T-helper 17 cell (primary cell): ENCODE measurements at regions not wholly inside any gene's neighbourhood (a gene's known extent, or its start where the extent isn't known, plus 50 kb on each side); places are given as distances from the start of the nearest gene placed in this dataset.

Experiments used
- ATAC-seq: fragments of 150-1000 bp; cut with Tn5 transposase; 2 replicates; pipeline ENCODE4 v1.10.0; 2021; ENCODE audit warnings: mild to moderate bottlenecking, moderate library complexity
- DNase-seq, 3 donors: peaks; one replicate each; pipeline versions ENCODE4 v3.0.0 to v3.0.0-alpha.2; 2020 to 2021
- H3K9me3 ChIP-seq: one replicate; pipeline ENCODE4 v1.7.0; 2013; ENCODE audit warnings: low read length, mild to moderate bottlenecking; ENCODE audit not compliant: control insufficient read depth, poor library complexity, severe bottlenecking
- H3K27ac Mint-ChIP-seq: one replicate; pipeline ENCODE4 v1.8.0; 2022; ENCODE audit warnings: mild to moderate bottlenecking, moderate library complexity, mixed read lengths
- H3K27me3 Mint-ChIP-seq: one replicate; pipeline ENCODE4 v1.8.0; 2022; ENCODE audit warnings: mixed read lengths
- H3K36me3 Mint-ChIP-seq: one replicate; pipeline ENCODE4 v1.8.0; 2022; ENCODE audit warnings: low read depth, mixed read lengths
- H3K4me1 Mint-ChIP-seq: one replicate; pipeline ENCODE4 v1.8.0; 2022; ENCODE audit warnings: mild to moderate bottlenecking, mixed read lengths
- H3K4me3 Mint-ChIP-seq: one replicate; pipeline ENCODE4 v1.8.0; 2022; ENCODE audit warnings: mild to moderate bottlenecking, moderate library complexity, mixed read lengths

GRCh38 chr1:238830036-238830611 lies 556.2 kb upstream of the CHRM3 start:
- no peak for ATAC-seq
- no peak overlapping the region for H3K4me3 Mint-ChIP-seq
- H3K4me1 Mint-ChIP-seq, result no peaks in the 10 kb centered on the region
- H3K36me3 Mint-ChIP-seq, result no peaks in the 10 kb centered on the region
- peaks cover 2% of the 10 kb centered on the region for H3K9me3 ChIP-seq
- no peaks in the 10 kb centered on the region for H3K27me3 Mint-ChIP-seq
- H3K27ac Mint-ChIP-seq, result no peak overlapping the region
- DNase-seq, result no peak

- no peak for ATAC-seq
- DNase-seq, result no peak
- Mint-ChIP-seq H3K4me1 (no peaks in the 10 kb centered on the region), H3K4me3 (no peak overlapping the region), H3K36me3 (no peaks in the 10 kb centered on the region), H3K27me3 (no peaks in the 10 kb centered on the region), H3K27ac (no peak overlapping the region)
- peaks cover 2% of the 10 kb centered on the region for H3K9me3 ChIP-seq
These were observed 559.5 kb upstream of the CHRM3 start for GRCh38 chr1:238826891-238827290.

GRCh38 chr1:238823416-238823815 lies 563.0 kb upstream of the CHRM3 start:
- Mint-ChIP-seq H3K4me1 (no peaks in the 10 kb centered on the region), H3K36me3 (no peaks in the 10 kb centered on the region), H3K27me3 (no peaks in the 10 kb centered on the region), H3K27ac (no peak overlapping the region), H3K4me3 (no peak overlapping the region)
- DNase-seq, result no peak
- no peaks in the 10 kb centered on the region for H3K9me3 ChIP-seq
- ATAC-seq, result no peak

GRCh38 chr1:238811211-238811879 lies 575.0 kb upstream of the CHRM3 start:
- no peaks in the 10 kb centered on the region for H3K4me1 Mint-ChIP-seq
- H3K4me3 Mint-ChIP-seq, result no peak overlapping the region
- ATAC-seq (no peak), DNase-seq (no peak)
- H3K27me3 Mint-ChIP-seq, result no peaks in the 10 kb centered on the region
- no peak overlapping the region for H3K27ac Mint-ChIP-seq
- no peaks in the 10 kb centered on the region for H3K36me3 Mint-ChIP-seq
- H3K9me3 ChIP-seq, result no peaks in the 10 kb centered on the region

- Mint-ChIP-seq H3K4me1 (no peaks in the 10 kb centered on the region), H3K36me3 (no peaks in the 10 kb centered on the region), H3K4me3 (no peak overlapping the region), H3K27ac (no peak overlapping the region), H3K27me3 (no peaks in the 10 kb centered on the region)
- no peaks in the 10 kb centered on the region for H3K9me3 ChIP-seq
- DNase-seq (no peak), ATAC-seq (no peak)
These were observed 595.5 kb upstream of the CHRM3 start for GRCh38 chr1:238790882-238791281.

DNA sequence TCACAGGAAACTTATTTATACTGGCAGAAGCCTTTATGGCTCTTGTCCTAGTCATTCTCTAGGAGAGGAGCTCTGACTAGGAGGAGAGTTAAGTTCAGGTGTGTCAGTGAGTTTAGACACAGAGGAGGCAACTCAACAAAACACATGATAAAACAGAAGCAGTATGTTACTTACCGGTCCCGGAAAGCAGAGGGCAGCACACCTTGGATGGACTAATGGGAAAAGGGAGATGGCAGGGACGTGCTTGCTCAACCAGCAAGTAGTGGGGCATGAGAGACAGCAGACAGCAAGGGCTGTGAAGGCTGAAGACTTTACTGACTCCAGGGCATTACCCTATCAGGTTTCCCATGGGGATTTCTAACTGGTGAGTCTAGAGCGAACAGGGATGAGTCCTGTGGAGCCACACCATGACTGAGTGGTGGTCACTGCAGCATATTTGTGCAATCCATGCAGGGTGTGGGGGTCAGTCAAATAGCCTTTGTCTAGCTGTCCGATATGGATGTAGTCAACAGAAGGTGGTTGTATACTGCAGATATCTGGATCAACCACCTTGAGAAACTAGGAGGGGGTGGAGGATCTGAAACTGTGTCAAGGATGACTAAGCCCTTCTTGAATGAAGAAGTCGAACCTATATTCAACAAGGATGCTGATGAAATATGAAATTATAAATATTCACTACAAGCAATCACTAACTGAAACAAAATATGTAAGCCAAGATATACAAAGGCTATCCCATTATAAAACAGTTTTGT lies 596.3 kb upstream of the CHRM3 start:
- ATAC-seq, result no peak
- Mint-ChIP-seq H3K36me3 (no peaks in the 10 kb centered on the region), H3K4me3 (no peak overlapping the region), H3K27me3 (no peaks in the 10 kb centered on the region), H3K4me1 (no peaks in the 10 kb centered on the region), H3K27ac (no peak overlapping the region)
- H3K9me3 ChIP-seq, result no peaks in the 10 kb centered on the region
- DNase-seq, result no peak

DNA sequence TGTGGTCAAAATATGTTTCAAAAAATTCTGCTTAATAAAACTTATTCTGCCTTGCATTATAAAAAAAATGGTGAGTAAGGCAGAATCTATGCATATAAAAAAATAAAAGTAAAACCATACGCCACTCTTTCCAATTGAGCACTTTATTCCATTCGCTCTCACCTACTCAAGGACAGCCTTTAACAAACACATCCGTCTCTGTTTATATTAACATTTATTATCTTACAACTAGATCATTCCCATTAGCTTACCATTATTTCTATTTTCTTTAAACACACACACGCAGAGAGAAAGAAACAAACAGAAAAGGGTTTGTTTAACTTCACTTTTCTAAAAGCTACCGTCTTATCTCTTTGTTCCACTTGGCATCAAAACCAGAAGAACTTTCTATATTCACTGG lies 598.9 kb upstream of the CHRM3 start:
- no peaks in the 10 kb centered on the region for H3K9me3 ChIP-seq
- no peak overlapping the region for H3K27ac Mint-ChIP-seq
- H3K27me3 Mint-ChIP-seq, result no peaks in the 10 kb centered on the region
- H3K36me3 Mint-ChIP-seq, result no peaks in the 10 kb centered on the region
- ATAC-seq, result no peak
- no peak for DNase-seq
- no peak overlapping the region for H3K4me3 Mint-ChIP-seq
- no peaks in the 10 kb centered on the region for H3K4me1 Mint-ChIP-seq

- no peaks in the 10 kb centered on the region for H3K27me3 Mint-ChIP-seq
- H3K4me3 Mint-ChIP-seq, result no peak overlapping the region
- ATAC-seq (no peak), DNase-seq (no peak)
- no peaks in the 10 kb centered on the region for H3K4me1 Mint-ChIP-seq
- no peak overlapping the region for H3K27ac Mint-ChIP-seq
- no peaks in the 10 kb centered on the region for H3K36me3 Mint-ChIP-seq
- H3K9me3 ChIP-seq, result peaks cover 6% of the 10 kb centered on the region
These were observed 602.7 kb upstream of the CHRM3 start for GRCh38 chr1:238783633-238784032.

DNA sequence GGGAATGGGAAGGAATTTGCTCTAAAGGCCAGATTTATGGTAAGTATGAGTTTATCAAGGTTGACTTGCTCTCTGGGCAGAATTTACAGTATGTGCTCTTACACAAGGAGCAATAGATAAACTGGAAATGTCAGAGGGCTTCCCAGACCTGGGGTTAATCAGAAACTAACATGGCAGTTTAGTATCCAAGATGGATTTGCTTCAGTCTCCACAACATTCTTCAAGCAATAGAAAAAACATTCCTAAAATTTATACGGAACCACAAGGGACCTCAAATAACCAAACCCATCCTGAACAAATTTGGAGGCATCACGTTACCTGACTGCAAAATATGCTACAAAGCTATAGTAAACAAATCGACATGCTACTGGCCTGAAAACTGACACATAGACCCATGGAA lies 606.7 kb upstream of the CHRM3 start:
- Mint-ChIP-seq H3K4me1 (no peaks in the 10 kb centered on the region), H3K36me3 (no peaks in the 10 kb centered on the region), H3K27ac (no peak overlapping the region), H3K27me3 (no peaks in the 10 kb centered on the region), H3K4me3 (no peak overlapping the region)
- DNase-seq (no peak), ATAC-seq (no peak)
- peaks cover 6% of the 10 kb centered on the region for H3K9me3 ChIP-seq

DNA sequence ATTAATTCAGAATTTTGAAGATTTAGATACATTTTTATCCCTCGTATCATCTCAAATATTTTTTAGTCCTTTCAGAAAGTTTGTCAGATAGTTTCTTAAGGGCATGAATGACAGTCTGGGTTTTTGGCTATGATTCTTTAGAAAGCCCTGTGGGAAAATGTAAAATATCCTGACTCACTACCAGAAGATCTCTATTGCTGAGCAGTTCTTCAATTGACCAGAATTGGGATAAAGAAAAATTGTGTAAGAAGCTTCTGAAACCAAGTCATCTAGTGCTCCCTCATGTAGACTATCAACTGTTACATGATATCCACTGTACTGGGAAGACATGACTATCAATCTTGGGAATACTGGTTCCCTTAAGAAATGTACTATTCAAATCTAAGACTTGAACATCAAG lies 608.3 kb upstream of the CHRM3 start:
- H3K4me3 Mint-ChIP-seq, result no peak overlapping the region
- DNase-seq (no peak), ATAC-seq (no peak)
- H3K9me3 ChIP-seq, result peaks cover 6% of the 10 kb centered on the region
- H3K27me3 Mint-ChIP-seq, result no peaks in the 10 kb centered on the region
- no peak overlapping the region for H3K27ac Mint-ChIP-seq
- no peaks in the 10 kb centered on the region for H3K36me3 Mint-ChIP-seq
- H3K4me1 Mint-ChIP-seq, result no peaks in the 10 kb centered on the region

GRCh38 chr1:238777551-238777950 lies 608.8 kb upstream of the CHRM3 start:
- ATAC-seq, result no peak
- no peaks in the 10 kb centered on the region for H3K27me3 Mint-ChIP-seq

GRCh38 chr1:238776126-238776525 lies 610.2 kb upstream of the CHRM3 start:
- Mint-ChIP-seq H3K27ac (no peak overlapping the region), H3K4me3 (no peak overlapping the region), H3K36me3 (no peaks in the 10 kb centered on the region), H3K27me3 (no peaks in the 10 kb centered on the region), H3K4me1 (no peaks in the 10 kb centered on the region)
- ATAC-seq (no peak), DNase-seq (no peak)
- no peaks in the 10 kb centered on the region for H3K9me3 ChIP-seq

More at GRCh38 chr1:238777551-238777950, 608.8 kb upstream of the CHRM3 start:
- no peak for DNase-seq
- peaks cover 6% of the 10 kb centered on the region for H3K9me3 ChIP-seq
- H3K36me3 Mint-ChIP-seq, result no peaks in the 10 kb centered on the region
- H3K27ac Mint-ChIP-seq, result no peak overlapping the region
- H3K4me1 Mint-ChIP-seq, result no peaks in the 10 kb centered on the region
- no peak overlapping the region for H3K4me3 Mint-ChIP-seq

- no peak overlapping the region for H3K27ac Mint-ChIP-seq
- no peak overlapping the region for H3K4me3 Mint-ChIP-seq
- DNase-seq (no peak), ATAC-seq (no peak)
- H3K27me3 Mint-ChIP-seq, result no peaks in the 10 kb centered on the region
- no peaks in the 10 kb centered on the region for H3K4me1 Mint-ChIP-seq
- no peaks in the 10 kb centered on the region for H3K9me3 ChIP-seq
- no peaks in the 10 kb centered on the region for H3K36me3 Mint-ChIP-seq
These were observed 614.0 kb upstream of the CHRM3 start for GRCh38 chr1:238772322-238772721.

- H3K27me3 Mint-ChIP-seq, result no peaks in the 10 kb centered on the region
- DNase-seq (no peak), ATAC-seq (no peak)
- no peak overlapping the region for H3K4me3 Mint-ChIP-seq
- no peak overlapping the region for H3K27ac Mint-ChIP-seq
- no peaks in the 10 kb centered on the region for H3K36me3 Mint-ChIP-seq
- H3K4me1 Mint-ChIP-seq, result no peaks in the 10 kb centered on the region
- no peaks in the 10 kb centered on the region for H3K9me3 ChIP-seq
These were observed 619.0 kb upstream of the CHRM3 start for GRCh38 chr1:238767321-238767720.
